ENCODE measurements at regions not wholly inside any gene's neighbourhood (a gene's known extent, or its start where the extent isn't known, plus 50 kb on each side); places are given as distances from the start of the nearest gene placed in this dataset.

DNA sequence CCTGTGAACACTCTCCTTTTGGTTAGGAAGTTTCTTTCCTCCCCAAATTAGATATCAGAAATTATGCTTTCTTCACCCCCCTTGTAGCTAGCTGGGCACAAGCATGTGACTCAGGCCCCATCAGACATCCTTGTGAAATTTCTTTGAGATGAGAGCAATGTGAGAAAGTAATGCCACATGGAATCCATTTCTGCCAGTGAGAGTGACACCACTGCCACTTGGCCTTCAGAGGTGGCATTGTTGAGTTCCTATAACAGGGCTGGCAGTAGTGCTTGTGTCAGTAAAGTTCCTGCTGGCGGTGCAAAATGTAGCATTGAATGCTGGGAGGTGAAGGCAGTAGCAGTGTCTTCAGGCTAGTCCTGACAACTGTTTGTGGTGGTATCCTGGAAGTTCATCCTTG lies 80.7 kb upstream of the ZNF280D start:
- TF ChIP-seq, protein P1, sequence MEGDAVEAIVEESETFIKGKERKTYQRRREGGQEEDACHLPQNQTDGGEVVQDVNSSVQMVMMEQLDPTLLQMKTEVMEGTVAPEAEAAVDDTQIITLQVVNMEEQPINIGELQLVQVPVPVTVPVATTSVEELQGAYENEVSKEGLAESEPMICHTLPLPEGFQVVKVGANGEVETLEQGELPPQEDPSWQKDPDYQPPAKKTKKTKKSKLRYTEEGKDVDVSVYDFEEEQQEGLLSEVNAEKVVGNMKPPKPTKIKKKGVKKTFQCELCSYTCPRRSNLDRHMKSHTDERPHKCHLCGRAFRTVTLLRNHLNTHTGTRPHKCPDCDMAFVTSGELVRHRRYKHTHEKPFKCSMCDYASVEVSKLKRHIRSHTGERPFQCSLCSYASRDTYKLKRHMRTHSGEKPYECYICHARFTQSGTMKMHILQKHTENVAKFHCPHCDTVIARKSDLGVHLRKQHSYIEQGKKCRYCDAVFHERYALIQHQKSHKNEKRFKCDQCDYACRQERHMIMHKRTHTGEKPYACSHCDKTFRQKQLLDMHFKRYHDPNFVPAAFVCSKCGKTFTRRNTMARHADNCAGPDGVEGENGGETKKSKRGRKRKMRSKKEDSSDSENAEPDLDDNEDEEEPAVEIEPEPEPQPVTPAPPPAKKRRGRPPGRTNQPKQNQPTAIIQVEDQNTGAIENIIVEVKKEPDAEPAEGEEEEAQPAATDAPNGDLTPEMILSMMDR (IDR thresholded peaks at IDR 0.05): no peak
- Histone ChIP-seq H3K36me3 (no peaks in the 10 kb centered on the region), H3K4me3 (no peak overlapping the region), H3K27ac (no peak overlapping the region), H3K4me1 (ENCODE audit: control insufficient read depth in 1 of 2, low read depth in 2 of 2) (peaks cover 5 to 29% of the 10 kb centered on the region in 2 donors), H3K9me3 (no peaks in the 10 kb centered on the region), H3K27me3 (replicated peaks; ENCODE audit: insufficient read depth) (no peaks in the 10 kb centered on the region)
- DNase-seq (ENCODE audit: low spot score) (no peak), ATAC-seq (ENCODE audit: insufficient number of reproducible peaks, low FRiP score, low read depth) (no peak)

DNA sequence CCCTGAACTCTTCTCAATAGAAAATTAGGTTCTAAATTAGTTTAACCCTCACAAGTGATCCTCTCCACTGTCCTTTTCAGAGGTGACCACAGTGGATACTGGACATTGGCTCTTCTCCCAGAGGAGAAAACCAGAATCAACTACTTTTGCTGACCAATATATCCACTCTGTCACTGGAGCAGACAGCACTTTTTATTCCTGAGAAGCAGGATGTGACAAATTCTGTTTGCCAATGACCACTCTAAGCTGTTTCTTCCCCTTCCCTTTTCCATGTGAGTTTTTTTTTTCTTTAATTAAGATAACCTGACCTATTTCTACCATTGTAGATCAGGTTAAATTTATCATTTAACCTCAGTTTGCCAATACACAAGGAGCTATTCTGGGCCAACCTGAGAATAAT lies 79.7 kb upstream of the ZNF280D start:
- Histone ChIP-seq H3K27me3 (replicated peaks; ENCODE audit: insufficient read depth) (no peaks in the 10 kb centered on the region), H3K4me3 (no peak overlapping the region), H3K36me3 (no peaks in the 10 kb centered on the region), H3K9me3 (no peaks in the 10 kb centered on the region), H3K27ac (no peak overlapping the region), H3K4me1 (ENCODE audit: control insufficient read depth in 1 of 2, low read depth in 2 of 2) (peaks cover 5 to 29% of the 10 kb centered on the region in 2 donors)
- no peak for ATAC-seq (ENCODE audit: insufficient number of reproducible peaks, low FRiP score, low read depth)
- no peak for DNase-seq (ENCODE audit: low spot score)
- TF ChIP-seq, protein P1 (IDR thresholded peaks at IDR 0.05): no peak

DNA sequence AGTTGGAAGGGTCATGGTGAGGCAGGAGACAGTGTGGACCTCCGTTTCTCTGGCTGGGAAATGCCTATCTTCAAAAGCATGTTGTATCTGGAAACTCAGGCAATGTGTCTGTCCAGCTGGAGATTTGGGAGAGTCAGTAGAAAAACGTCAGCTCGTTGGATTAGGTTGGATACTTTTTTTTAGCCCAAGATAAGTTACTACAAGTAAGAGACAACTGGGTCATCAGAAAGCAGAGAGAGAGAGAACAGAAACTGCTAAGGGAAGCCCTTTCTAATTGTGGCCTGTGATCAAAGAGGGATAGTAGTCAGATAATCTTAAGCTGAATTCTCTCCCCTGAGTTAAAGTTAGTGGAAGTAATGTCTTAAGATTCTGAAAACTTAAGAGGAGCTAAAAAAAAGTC lies 78.9 kb upstream of the ZNF280D start:
- Histone ChIP-seq H3K27ac (peak overlapping the region; percentile 35 to 55), H3K4me3 (no peak overlapping the region), H3K4me1 (ENCODE audit: control insufficient read depth in 1 of 2, low read depth in 2 of 2) (peaks cover 5 to 23% of the 10 kb centered on the region in 2 donors), H3K9me3 (no peaks in the 10 kb centered on the region), H3K36me3 (no peaks in the 10 kb centered on the region), H3K27me3 (replicated peaks; ENCODE audit: insufficient read depth) (no peaks in the 10 kb centered on the region)
- DNase-seq (ENCODE audit: low spot score) (no peak), ATAC-seq (ENCODE audit: insufficient number of reproducible peaks, low FRiP score, low read depth) (no peak)
- TF ChIP-seq, protein P1 (IDR thresholded peaks at IDR 0.05): no peak

DNA sequence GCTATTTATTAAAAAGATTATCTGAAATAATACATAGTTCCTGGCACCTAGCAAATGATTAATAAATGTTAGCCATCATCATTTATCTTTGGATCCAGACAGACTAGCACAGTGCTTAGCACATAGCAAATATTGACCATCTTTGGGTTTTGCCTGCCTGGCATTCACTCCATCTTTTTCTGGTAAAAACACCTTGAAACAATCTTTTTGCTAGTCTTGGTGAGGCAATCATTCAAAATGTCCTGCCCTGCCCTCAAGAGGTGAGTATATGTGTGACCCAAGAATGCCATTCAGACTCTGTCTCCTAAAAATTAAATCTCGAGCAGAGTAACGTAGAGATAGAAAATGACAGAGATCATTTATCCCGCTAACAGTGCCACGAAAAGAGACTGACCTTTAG lies 78.3 kb upstream of the ZNF280D start:
- TF ChIP-seq, protein P1 (IDR thresholded peaks at IDR 0.05): no peak
- Histone ChIP-seq H3K27ac (peak overlapping the region; percentile 35 to 55), H3K27me3 (replicated peaks; ENCODE audit: insufficient read depth) (no peaks in the 10 kb centered on the region), H3K4me1 (ENCODE audit: control insufficient read depth in 1 of 2, low read depth in 2 of 2) (peaks cover 5 to 17% of the 10 kb centered on the region in 2 donors), H3K4me3 (no peak overlapping the region), H3K9me3 (no peaks in the 10 kb centered on the region), H3K36me3 (no peaks in the 10 kb centered on the region)
- DNase-seq (ENCODE audit: low spot score) (no peak), ATAC-seq (ENCODE audit: insufficient number of reproducible peaks, low FRiP score, low read depth) (no peak)

DNA sequence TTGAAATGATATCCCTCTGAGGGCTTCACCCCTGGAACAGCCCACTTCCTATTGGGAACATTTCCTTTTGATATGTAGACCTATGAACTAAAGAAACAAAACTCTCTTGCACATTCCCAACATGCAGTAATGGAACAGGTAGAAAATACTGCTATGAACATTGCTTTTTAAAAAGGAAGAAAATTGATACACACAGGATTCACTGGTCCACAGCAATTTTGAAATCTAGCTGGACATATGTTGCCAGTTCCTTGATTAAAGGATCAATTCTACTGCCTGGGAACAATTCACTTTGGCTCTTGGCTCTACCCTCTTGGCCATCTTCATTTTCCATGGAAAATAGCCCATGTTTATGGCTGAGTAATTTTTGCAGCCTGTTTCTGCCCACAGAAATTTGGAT lies 74.9 kb upstream of the ZNF280D start:
- H3K27ac ChIP-seq: no peak overlapping the region
- peaks cover 5 to 25% of the 10 kb centered on the region in 2 donors for H3K4me1 ChIP-seq (ENCODE audit: control insufficient read depth in 1 of 2, low read depth in 2 of 2)
- H3K36me3 ChIP-seq: no peaks in the 10 kb centered on the region
- TF ChIP-seq, protein P1 (IDR thresholded peaks at IDR 0.05): no peak
- no peaks in the 10 kb centered on the region for H3K9me3 ChIP-seq
- ATAC-seq (ENCODE audit: insufficient number of reproducible peaks, low FRiP score, low read depth): no peak
- no peak for DNase-seq (ENCODE audit: low spot score)
- H3K4me3 ChIP-seq: no peak overlapping the region
- no peaks in the 10 kb centered on the region for H3K27me3 ChIP-seq (replicated peaks; ENCODE audit: insufficient read depth)

All from thoracic aorta (tissue), 2 donors.